Karpas-422 (cell line): ENCODE measurements at regions not wholly inside any gene's neighbourhood (a gene's known extent, or its start where the extent isn't known, plus 50 kb on each side); places are given as distances from the start of the nearest gene placed in this dataset.

ENCODE experiments used
- DNase-seq: peaks from one replicate; pipeline ENCODE4 v3.0.0-alpha.2; 2015
- H2AFZ ChIP-seq: fragments of 200-600 bp; sonication (generic); 2 replicates; pipeline ENCODE4 v1.6.1; 2014; ENCODE audit warnings: antibody characterized with exemption, low read length, mixed read lengths
- H3K27ac ChIP-seq: fragments of 200-600 bp; sonication (generic); 2 replicates; pipeline ENCODE4 v1.5.1; 2014; ENCODE audit warnings: mild to moderate bottlenecking, low read length, moderate library complexity
- H3K27me3 ChIP-seq: fragments of 200-600 bp; sonication (generic); 2 replicates; pipeline ENCODE4 v1.6.1; 2014; ENCODE audit warnings: low read length, mixed read lengths
- H3K36me3 ChIP-seq: fragments of 200-600 bp; sonication (generic); 2 replicates; pipeline ENCODE4 v1.6.1; 2014; ENCODE audit warnings: low read length, mixed read lengths; ENCODE audit not compliant: insufficient read depth
- H3K4me1 ChIP-seq: fragments of 200-600 bp; sonication (generic); 2 replicates; pipeline ENCODE4 v1.6.1; 2014; ENCODE audit warnings: mild to moderate bottlenecking, low read length, mixed read lengths
- H3K4me2 ChIP-seq: fragments of 200-600 bp; sonication (generic); 2 replicates; pipeline ENCODE4 v1.6.1; 2014; ENCODE audit warnings: low read length, low read depth, mild to moderate bottlenecking; ENCODE audit not compliant: poor library complexity, severe bottlenecking
- H3K4me3 ChIP-seq: fragments of 200-600 bp; sonication (generic); 2 replicates; pipeline ENCODE4 v1.5.1; 2014; ENCODE audit warnings: mild to moderate bottlenecking, antibody characterized with exemption, low read length, mixed read lengths
- H3K79me2 ChIP-seq: fragments of 200-600 bp; sonication (generic); 2 replicates; pipeline ENCODE4 v1.6.1; 2014; ENCODE audit warnings: mild to moderate bottlenecking, low read length, mixed read lengths
- H3K9ac ChIP-seq: fragments of 200-600 bp; sonication (generic); 2 replicates; pipeline ENCODE4 v1.6.0; 2014; ENCODE audit warnings: low read length
- H3K9me2 ChIP-seq: fragments of 200-600 bp; sonication (generic), shearing (Covaris generic); replicated peaks from 2 replicates; pipeline ENCODE4 v1.6.0; 2014; ENCODE audit warnings: mild to moderate bottlenecking, low read length, moderate library complexity; ENCODE audit not compliant: insufficient read depth
- H3K9me3 ChIP-seq: fragments of 300-700, 200-600 bp; sonication (generic); 2 replicates; pipeline ENCODE4 v1.6.1; 2014; ENCODE audit warnings: low read length, mixed read lengths
- H4K20me1 ChIP-seq: fragments of 200-600 bp; sonication (generic); 2 replicates; pipeline ENCODE4 v1.6.1; 2014; ENCODE audit warnings: mild to moderate bottlenecking, antibody characterized with exemption, low read length, low read depth; ENCODE audit not compliant: insufficient read depth

- Histone ChIP-seq H3K9ac (no peak overlapping the region), H3K9me3 (no peaks in the 10 kb centered on the region), H3K4me2 (no peak overlapping the region), H3K4me3 (no peak overlapping the region), H4K20me1 (no peaks in the 10 kb centered on the region), H3K27ac (no peak overlapping the region), H3K36me3 (no peaks in the 10 kb centered on the region), H3K27me3 (no peaks in the 10 kb centered on the region), H3K79me2 (no peaks in the 10 kb centered on the region), H3K9me2 (no peaks in the 10 kb centered on the region), H2AFZ (no peak overlapping the region), H3K4me1 (no peaks in the 10 kb centered on the region)
- no peak for DNase-seq
Observed at GRCh38 chr4:108301545-108302251, 133.0 kb upstream of the LEF1 start.

- Histone ChIP-seq H3K36me3 (no peaks in the 10 kb centered on the region), H3K27me3 (no peaks in the 10 kb centered on the region), H3K4me1 (no peaks in the 10 kb centered on the region), H3K4me2 (no peak overlapping the region), H3K79me2 (no peaks in the 10 kb centered on the region), H3K4me3 (no peak overlapping the region), H3K9me3 (no peaks in the 10 kb centered on the region), H3K27ac (no peak overlapping the region), H4K20me1 (no peaks in the 10 kb centered on the region), H3K9ac (no peak overlapping the region), H2AFZ (no peak overlapping the region), H3K9me2 (no peaks in the 10 kb centered on the region)
- no peak for DNase-seq
Observed at GRCh38 chr4:108297605-108298004, 128.9 kb upstream of the LEF1 start.

DNA sequence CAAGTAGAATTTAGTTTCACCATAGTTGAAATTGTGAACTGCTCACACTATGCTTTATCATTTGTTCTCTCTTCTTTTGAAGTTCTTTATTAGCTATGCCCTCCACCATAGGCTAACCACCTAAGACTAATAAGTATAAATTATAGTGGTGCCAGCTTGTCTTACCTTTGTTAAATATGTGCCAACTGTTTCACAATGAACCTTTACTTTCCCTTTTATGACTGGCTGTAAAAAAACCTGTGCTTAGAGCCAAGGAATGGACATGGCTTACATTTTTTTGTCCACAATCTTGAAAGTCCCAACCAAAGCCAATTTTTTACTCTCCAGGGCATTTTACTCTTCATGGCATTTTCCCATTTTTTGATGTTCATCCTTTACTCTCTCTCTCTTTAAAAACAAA is 123.5 kb upstream of the LEF1 start:
- H3K27me3 ChIP-seq: no peaks in the 10 kb centered on the region
- no peaks in the 10 kb centered on the region for H3K36me3 ChIP-seq
- no peaks in the 10 kb centered on the region for H3K79me2 ChIP-seq
- H3K9me2 ChIP-seq: no peaks in the 10 kb centered on the region
- H3K9me3 ChIP-seq: no peaks in the 10 kb centered on the region
- H3K4me2 ChIP-seq: no peak overlapping the region
- H3K27ac ChIP-seq: no peak overlapping the region
- H2AFZ ChIP-seq: no peak overlapping the region
- no peak overlapping the region for H3K4me3 ChIP-seq
- DNase-seq: no peak
- H3K4me1 ChIP-seq: no peaks in the 10 kb centered on the region
- H4K20me1 ChIP-seq: no peaks in the 10 kb centered on the region
- no peak overlapping the region for H3K9ac ChIP-seq

DNA sequence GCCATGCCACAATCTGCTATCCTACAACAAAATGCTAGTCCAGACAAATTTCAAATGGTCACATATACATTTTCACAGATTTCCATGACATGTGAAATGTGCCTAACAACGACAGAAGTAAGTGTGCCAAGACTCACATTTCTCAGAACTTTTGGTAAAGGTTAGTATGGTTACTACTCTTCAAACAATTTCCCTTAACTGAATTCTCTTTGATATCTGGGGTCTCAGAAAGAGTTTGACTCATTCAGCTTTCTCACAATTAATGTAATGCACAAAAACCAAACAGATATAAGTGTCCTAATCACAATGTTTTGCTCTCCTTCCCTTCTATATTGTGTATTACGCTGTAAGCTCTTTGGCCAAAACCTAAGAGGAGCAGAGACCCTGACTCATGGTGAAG is 122.4 kb upstream of the LEF1 start:
- Histone ChIP-seq H3K36me3 (no peaks in the 10 kb centered on the region), H3K9ac (no peak overlapping the region), H4K20me1 (no peaks in the 10 kb centered on the region), H3K9me2 (no peaks in the 10 kb centered on the region), H3K4me1 (no peaks in the 10 kb centered on the region), H3K4me3 (no peak overlapping the region), H3K79me2 (no peaks in the 10 kb centered on the region), H2AFZ (no peak overlapping the region), H3K4me2 (no peak overlapping the region), H3K27ac (no peak overlapping the region), H3K27me3 (no peaks in the 10 kb centered on the region), H3K9me3 (no peaks in the 10 kb centered on the region)
- no peak for DNase-seq

DNA sequence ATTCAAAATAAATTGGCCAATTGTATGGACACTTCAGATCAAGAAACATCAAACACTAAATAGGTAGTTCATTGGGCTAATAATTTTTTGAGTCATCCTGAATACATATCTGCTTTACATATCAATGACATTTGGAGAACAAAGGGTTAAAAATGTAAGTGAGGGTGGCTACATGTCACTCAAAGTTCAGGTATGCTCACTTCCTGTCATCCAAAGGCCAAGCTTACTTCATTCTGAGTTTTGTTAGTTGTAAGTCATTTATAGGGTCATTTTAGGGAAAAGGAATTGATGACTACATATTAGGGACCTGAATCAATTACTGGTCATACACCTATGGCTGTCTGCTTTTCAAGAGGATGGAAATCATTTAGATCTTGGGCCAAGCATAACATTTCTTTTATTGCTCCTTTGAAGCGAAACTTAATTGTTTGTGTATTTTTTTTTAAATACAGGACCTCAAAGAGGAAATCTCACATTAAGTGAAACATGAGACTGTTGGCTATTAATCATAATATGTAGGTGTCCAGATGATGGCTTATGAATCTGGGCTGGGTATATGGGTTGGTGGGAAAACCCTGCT is 119.2 kb upstream of the LEF1 start:
- no peaks in the 10 kb centered on the region for H3K79me2 ChIP-seq
- H3K4me2 ChIP-seq: no peak overlapping the region
- no peak overlapping the region for H3K9ac ChIP-seq

DNA sequence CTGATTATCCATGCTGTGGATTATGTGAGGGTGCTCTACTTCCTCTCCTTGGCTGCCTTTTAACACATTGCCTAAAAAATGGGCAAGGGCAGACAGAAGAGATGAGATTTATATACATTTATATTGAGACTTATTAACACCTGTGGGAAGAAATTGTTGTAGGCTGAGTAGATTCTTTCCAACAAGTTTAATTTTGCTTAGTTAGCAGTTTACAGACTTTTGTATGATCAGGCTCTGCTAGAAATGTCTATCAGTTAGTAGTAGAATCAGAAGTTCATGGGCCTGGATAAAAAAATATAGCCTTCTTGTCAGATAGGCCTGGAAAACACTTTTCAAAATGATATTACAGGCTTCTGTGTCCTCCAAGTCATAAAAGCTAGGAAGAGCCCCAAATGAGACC is 111.3 kb upstream of the LEF1 start:
- no peaks in the 10 kb centered on the region for H3K9me2 ChIP-seq

More for the DNA sequence above, 119.2 kb upstream of the LEF1 start:
- Histone ChIP-seq H3K27ac (no peak overlapping the region), H3K9me2 (no peaks in the 10 kb centered on the region), H4K20me1 (no peaks in the 10 kb centered on the region), H3K27me3 (no peaks in the 10 kb centered on the region), H3K36me3 (no peaks in the 10 kb centered on the region), H3K4me1 (no peaks in the 10 kb centered on the region), H3K4me3 (no peak overlapping the region), H2AFZ (no peak overlapping the region), H3K9me3 (no peaks in the 10 kb centered on the region)
- no peak for DNase-seq

GRCh38 chr4:108276690-108277089 is 108.0 kb upstream of the LEF1 start:
- H3K79me2 ChIP-seq: no peaks in the 10 kb centered on the region
- H3K4me3 ChIP-seq: no peak overlapping the region
- H3K27ac ChIP-seq: no peak overlapping the region
- no peaks in the 10 kb centered on the region for H3K36me3 ChIP-seq
- H3K9me3 ChIP-seq: no peaks in the 10 kb centered on the region
- H3K9ac ChIP-seq: no peak overlapping the region
- no peak overlapping the region for H2AFZ ChIP-seq
- DNase-seq: no peak
- H3K4me1 ChIP-seq: no peaks in the 10 kb centered on the region
- H3K9me2 ChIP-seq: no peaks in the 10 kb centered on the region
- H3K4me2 ChIP-seq: no peak overlapping the region
- no peaks in the 10 kb centered on the region for H4K20me1 ChIP-seq
- H3K27me3 ChIP-seq: no peaks in the 10 kb centered on the region

More for the DNA sequence above, 111.3 kb upstream of the LEF1 start:
- Histone ChIP-seq H3K4me3 (no peak overlapping the region), H3K9me3 (no peaks in the 10 kb centered on the region), H4K20me1 (no peaks in the 10 kb centered on the region), H3K9ac (no peak overlapping the region), H3K4me1 (no peaks in the 10 kb centered on the region), H2AFZ (no peak overlapping the region), H3K36me3 (no peaks in the 10 kb centered on the region), H3K79me2 (no peaks in the 10 kb centered on the region), H3K27ac (no peak overlapping the region), H3K27me3 (no peaks in the 10 kb centered on the region), H3K4me2 (no peak overlapping the region)
- DNase-seq: no peak

DNA sequence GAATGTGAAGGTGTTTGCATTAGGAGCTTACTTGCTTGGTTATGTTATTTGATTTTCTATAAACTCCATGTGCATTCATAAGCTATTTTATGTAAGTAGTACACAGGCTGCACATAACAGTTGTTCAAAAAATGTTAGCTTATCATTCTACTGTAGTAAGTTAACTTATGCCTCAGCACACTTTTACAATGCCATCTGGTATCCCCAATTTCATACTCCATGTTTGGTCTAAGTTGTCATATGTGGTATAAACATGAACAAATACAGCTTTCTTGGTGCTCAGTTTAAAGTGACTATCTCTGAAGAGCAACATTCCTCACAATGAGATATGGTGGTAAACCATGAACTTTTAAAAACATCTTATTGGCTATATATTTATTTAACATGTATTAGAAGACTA is 104.3 kb upstream of the LEF1 start:
- no peaks in the 10 kb centered on the region for H3K79me2 ChIP-seq
- no peak overlapping the region for H3K9ac ChIP-seq
- H3K27ac ChIP-seq: no peak overlapping the region
- H3K4me2 ChIP-seq: no peak overlapping the region
- H2AFZ ChIP-seq: no peak overlapping the region
- H4K20me1 ChIP-seq: no peaks in the 10 kb centered on the region
- DNase-seq: no peak
- no peaks in the 10 kb centered on the region for H3K9me2 ChIP-seq
- H3K4me1 ChIP-seq: no peaks in the 10 kb centered on the region
- no peaks in the 10 kb centered on the region for H3K36me3 ChIP-seq
- no peak overlapping the region for H3K4me3 ChIP-seq
- no peaks in the 10 kb centered on the region for H3K9me3 ChIP-seq
- H3K27me3 ChIP-seq: no peaks in the 10 kb centered on the region
